Neural cell (in vitro differentiated cells): ENCODE measurements at regions not wholly inside any gene's neighbourhood (a gene's known extent, or its start where the extent isn't known, plus 50 kb on each side); places are given as distances from the start of the nearest gene placed in this dataset.

Experiments used
- H2AFZ ChIP-seq: fragments of 200-600, 300-800 bp; sonication (generic), shearing (Covaris generic); 2 replicates; pipeline ENCODE4 v1.6.0; 2014; ENCODE audit warnings: low read depth, mild to moderate bottlenecking, antibody characterized with exemption, low read length, moderate library complexity
- H3F3A ChIP-seq: fragments of 200-600 bp; shearing (Covaris generic); 2 replicates; pipeline ENCODE4 v1.6.1; 2016; ENCODE audit warnings: mild to moderate bottlenecking, moderate library complexity, mixed read lengths, antibody characterized with exemption, low read length; ENCODE audit not compliant: insufficient read depth, poor library complexity, severe bottlenecking
- H3K27ac ChIP-seq: fragments of 200-600, 300-800 bp; sonication (generic), shearing (Covaris generic); 2 replicates; pipeline ENCODE4 v1.5.1; 2014; ENCODE audit warnings: mild to moderate bottlenecking, low read length, moderate library complexity
- H3K27me3 ChIP-seq: fragments of 300-800, 200-600 bp; sonication (generic), shearing (Covaris generic); 2 replicates; pipeline ENCODE4 v1.6.0; 2014; ENCODE audit warnings: mild to moderate bottlenecking, low read depth, low read length, moderate library complexity; ENCODE audit not compliant: insufficient read depth
- H3K36me3 ChIP-seq: fragments of 300-800, 200-600 bp; sonication (generic), shearing (Covaris generic); 2 replicates; pipeline ENCODE4 v1.5.1; 2014; ENCODE audit warnings: mild to moderate bottlenecking, antibody characterized with exemption, low read length, moderate library complexity; ENCODE audit not compliant: insufficient read depth
- H3K4me2 ChIP-seq: fragments of 300-800, 200-600 bp; sonication (generic), shearing (Covaris generic); 2 replicates; pipeline ENCODE4 v1.6.0; 2014; ENCODE audit warnings: mild to moderate bottlenecking, low read length
- H3K4me3 ChIP-seq: fragments of 300-800, 200-600 bp; sonication (generic), shearing (Covaris generic); 2 replicates; pipeline ENCODE4 v1.5.1; 2014; ENCODE audit warnings: mild to moderate bottlenecking, low read length, moderate library complexity
- H3K79me2 ChIP-seq: fragments of 200-600 bp; shearing (Covaris generic); replicated peaks from 2 replicates; pipeline ENCODE4 v1.6.0; 2014; ENCODE audit warnings: mild to moderate bottlenecking, low read length, moderate library complexity; ENCODE audit not compliant: insufficient read depth
- H3K9ac ChIP-seq: fragments of 300-800, 200-600 bp; sonication (generic), shearing (Covaris generic); 2 replicates; pipeline ENCODE4 v1.6.1; 2016; ENCODE audit warnings: mild to moderate bottlenecking, low read length, mixed read lengths
- H3K9me2 ChIP-seq: fragments of 200-600 bp; shearing (Covaris generic); 2 replicates; pipeline ENCODE4 v1.6.1; 2016; ENCODE audit warnings: mild to moderate bottlenecking, low read length, mixed read lengths; ENCODE audit not compliant: insufficient read depth
- H3K9me3 ChIP-seq: fragments of 200-600, 300-800 bp; sonication (generic), shearing (Covaris generic); 2 replicates; pipeline ENCODE4 v1.6.1; 2016; ENCODE audit warnings: mild to moderate bottlenecking, mixed run types, low read length, moderate library complexity, mixed read lengths
- H4K20me1 ChIP-seq: fragments of 200-600 bp; shearing (Covaris generic); 2 replicates; pipeline ENCODE4 v1.6.1; 2016; ENCODE audit warnings: mild to moderate bottlenecking, mixed run types; ENCODE audit not compliant: insufficient read depth
- CTCF ChIP-seq: fragments of 450-650 bp; IDR thresholded peaks from 2 replicates; pipeline ENCODE4 v1.5.1; 2014; ENCODE audit warnings: antibody characterized with exemption, mild to moderate bottlenecking, moderate library complexity; ENCODE audit not compliant: poor library complexity, severe bottlenecking
- EP300 ChIP-seq: fragments of 450-650 bp; conservative IDR thresholded peaks from 2 replicates; pipeline ENCODE4 v1.6.1; 2014; ENCODE audit warnings: antibody characterized with exemption, mild to moderate bottlenecking, moderate library complexity; ENCODE audit not compliant: poor library complexity, severe bottlenecking
- EZH2 ChIP-seq: fragments of 200-600, 300-800 bp; shearing (Covaris generic), sonication (generic); IDR thresholded peaks from 2 replicates; pipeline ENCODE4 v1.6.1; 2014; ENCODE audit warnings: antibody characterized with exemption, low read length, borderline replicate concordance, mild to moderate bottlenecking; ENCODE audit not compliant: insufficient read depth, poor library complexity, severe bottlenecking
- MXI1 ChIP-seq: fragments of 450-650 bp; conservative IDR thresholded peaks from 2 replicates; pipeline ENCODE4 v1.6.1; 2014; ENCODE audit warnings: antibody characterized with exemption, mild to moderate bottlenecking; ENCODE audit not compliant: poor library complexity, severe bottlenecking
- POLR2AphosphoS5 ChIP-seq: IDR thresholded peaks from 2 replicates; pipeline ENCODE4 v1.6.1; 2012
- RAD21 ChIP-seq: fragments of 450-650 bp; conservative IDR thresholded peaks from 2 replicates; pipeline ENCODE4 v1.6.1; 2014; ENCODE audit warnings: antibody characterized with exemption, mild to moderate bottlenecking, moderate library complexity
- REST ChIP-seq: IDR thresholded peaks from 2 replicates; pipeline ENCODE4 v1.6.1; 2012; ENCODE audit warnings: borderline replicate concordance
- SMC3 ChIP-seq: fragments of 450-650 bp; conservative IDR thresholded peaks from 2 replicates; pipeline ENCODE4 v1.6.1; 2014; ENCODE audit warnings: antibody characterized with exemption, mild to moderate bottlenecking, moderate library complexity; ENCODE audit not compliant: poor library complexity
- TAF1 ChIP-seq: IDR thresholded peaks from 2 replicates; pipeline ENCODE4 v1.6.1; 2012; ENCODE audit warnings: low read depth

GRCh38 chr3:187944390-187945179, 199.3 kb upstream of the BCL6 start:
- Histone ChIP-seq H4K20me1 (no peaks in the 10 kb centered on the region), H3K27me3 (no peaks in the 10 kb centered on the region), H3K9me2 (no peaks in the 10 kb centered on the region), H3K36me3 (no peaks in the 10 kb centered on the region), H3K9me3 (no peaks in the 10 kb centered on the region), H3K9ac (no peak overlapping the region), H3F3A (no peaks in the 10 kb centered on the region), H3K4me3 (no peak overlapping the region), H2AFZ (no peak overlapping the region), H3K4me2 (no peak overlapping the region), H3K79me2 (no peaks in the 10 kb centered on the region), H3K27ac (no peak overlapping the region)
- TF ChIP-seq EP300 (no peak), SMC3 (no peak), RAD21 (no peak), MXI1 (no peak), POLR2AphosphoS5 (no peak), TAF1 (no peak), CTCF (no peak), REST (no peak), EZH2 (no peak)

- Histone ChIP-seq H3F3A (no peaks in the 10 kb centered on the region), H3K9me2 (no peaks in the 10 kb centered on the region), H3K27me3 (no peaks in the 10 kb centered on the region), H3K9ac (no peak overlapping the region), H3K4me3 (no peak overlapping the region), H3K9me3 (no peaks in the 10 kb centered on the region), H3K27ac (no peak overlapping the region), H4K20me1 (no peaks in the 10 kb centered on the region), H3K4me2 (no peak overlapping the region), H3K36me3 (no peaks in the 10 kb centered on the region), H3K79me2 (no peaks in the 10 kb centered on the region), H2AFZ (no peak overlapping the region)
- no peak for TF ChIP-seq TAF1
- TF ChIP-seq POLR2AphosphoS5 = no peak
- TF ChIP-seq MXI1 = no peak
- no peak for TF ChIP-seq EZH2
- TF ChIP-seq RAD21 = no peak
- TF ChIP-seq CTCF = no peak
- no peak for TF ChIP-seq SMC3
- no peak for TF ChIP-seq EP300
- no peak for TF ChIP-seq REST
These were observed 200.1 kb upstream of the BCL6 start for GRCh38 chr3:187945374-187945773.
